SK-N-MC (cell line): ENCODE measurements at regions not wholly inside any gene's neighbourhood (a gene's known extent, or its start where the extent isn't known, plus 50 kb on each side); places are given as distances from the start of the nearest gene placed in this dataset.

Source experiments
- DNase-seq: peaks from one replicate; pipeline ENCODE4 v3.0.0-alpha.2; 2011; ENCODE audit warnings: low read depth, low spot score
- H3K27ac ChIP-seq: fragments of 200-600 bp; sonication (generic); 2 replicates; pipeline ENCODE4 v1.5.1; 2016; ENCODE audit warnings: mixed run types
- H3K36me3 ChIP-seq: fragments of 200-600 bp; sonication (generic); 2 replicates; pipeline ENCODE4 v1.6.1; 2017; ENCODE audit warnings: antibody characterized with exemption, low read length, mixed read lengths; ENCODE audit not compliant: insufficient read depth
- H3K4me3 ChIP-seq: fragments of 200-600 bp; sonication (generic); 2 replicates; pipeline ENCODE4 v1.5.1; 2016
- H3K9ac ChIP-seq: fragments of 200-600 bp; sonication (generic); 2 replicates; pipeline ENCODE4 v1.8.0; 2017; ENCODE audit warnings: mixed run types, mixed read lengths; ENCODE audit not compliant: insufficient read length
- H3K9me3 ChIP-seq: fragments of 200-600 bp; sonication (generic); 2 replicates; pipeline ENCODE4 v1.6.1; 2017; ENCODE audit warnings: low read depth, mild to moderate bottlenecking, antibody characterized with exemption, low read length, moderate library complexity, mixed read lengths
- EZH2 ChIP-seq: fragments of 200-600 bp; sonication (generic); IDR thresholded peaks from one replicate; pipeline ENCODE4 v1.6.1; 2017; ENCODE audit warnings: antibody characterized with exemption
- FOXP2 ChIP-seq: optimal IDR thresholded peaks from 2 replicates; pipeline ENCODE3; 2011; ENCODE audit warnings: mild to moderate bottlenecking, moderate library complexity; ENCODE audit not compliant: insufficient read depth; ENCODE audit errors: extremely low read length, control extremely low read depth
- POLR2AphosphoS5 ChIP-seq: IDR thresholded peaks from 2 replicates; pipeline ENCODE4 v1.6.1; 2012; ENCODE audit warnings: mild to moderate bottlenecking, low read depth, low read length, borderline replicate concordance

- TF ChIP-seq EZH2 (no peak), FOXP2 (no peak), POLR2AphosphoS5 (no peak)
- no peak for DNase-seq
- Histone ChIP-seq H3K9ac (no peak overlapping the region), H3K27ac (no peak overlapping the region), H3K9me3 (no peaks in the 10 kb centered on the region), H3K4me3 (no peak overlapping the region), H3K36me3 (no peaks in the 10 kb centered on the region)
These were observed 127.0 kb upstream of the GATB start for GRCh38 chr4:151887816-151888180.

- Histone ChIP-seq H3K36me3 (no peaks in the 10 kb centered on the region), H3K27ac (no peak overlapping the region), H3K9ac (no peak overlapping the region), H3K4me3 (no peak overlapping the region), H3K9me3 (no peaks in the 10 kb centered on the region)
- no peak for DNase-seq
- TF ChIP-seq EZH2 (no peak), FOXP2 (no peak), POLR2AphosphoS5 (no peak)
These were observed 126.4 kb upstream of the GATB start for GRCh38 chr4:151887031-151887815.

- no peak overlapping the region for H3K9ac ChIP-seq
- no peaks in the 10 kb centered on the region for H3K9me3 ChIP-seq
- no peak overlapping the region for H3K4me3 ChIP-seq
- no peak overlapping the region for H3K27ac ChIP-seq
- no peaks in the 10 kb centered on the region for H3K36me3 ChIP-seq
- DNase-seq = no peak
- TF ChIP-seq POLR2AphosphoS5 (no peak), FOXP2 (no peak), EZH2 (no peak)
These were observed 124.3 kb upstream of the GATB start for GRCh38 chr4:151885123-151885522.

GRCh38 chr4:151883747-151884146, 122.9 kb upstream of the GATB start:
- H3K4me3 ChIP-seq = no peak overlapping the region
- no peaks in the 10 kb centered on the region for H3K9me3 ChIP-seq
- no peaks in the 10 kb centered on the region for H3K36me3 ChIP-seq
- no peak overlapping the region for H3K27ac ChIP-seq
- no peak for DNase-seq
- no peak overlapping the region for H3K9ac ChIP-seq
- no peak for TF ChIP-seq EZH2

- Histone ChIP-seq H3K4me3 (no peak overlapping the region), H3K9me3 (no peaks in the 10 kb centered on the region), H3K36me3 (no peaks in the 10 kb centered on the region), H3K27ac (no peak overlapping the region), H3K9ac (no peak overlapping the region)
- TF ChIP-seq EZH2 (no peak), FOXP2 (no peak), POLR2AphosphoS5 (no peak)
- DNase-seq = no peak
These were observed 121.4 kb upstream of the GATB start for GRCh38 chr4:151882072-151882803.

GRCh38 chr4:151879705-151880445, 119.1 kb upstream of the GATB start:
- Histone ChIP-seq H3K9me3 (no peaks in the 10 kb centered on the region), H3K4me3 (no peak overlapping the region), H3K27ac (no peak overlapping the region), H3K9ac (no peak overlapping the region), H3K36me3 (no peaks in the 10 kb centered on the region)
- DNase-seq = no peak
- TF ChIP-seq EZH2 = no peak

GRCh38 chr4:151876381-151876988, 115.7 kb upstream of the GATB start:
- Histone ChIP-seq H3K9ac (no peak overlapping the region), H3K9me3 (no peaks in the 10 kb centered on the region), H3K36me3 (no peaks in the 10 kb centered on the region), H3K4me3 (no peak overlapping the region), H3K27ac (no peak overlapping the region)
- DNase-seq = no peak
- TF ChIP-seq FOXP2 (no peak), POLR2AphosphoS5 (no peak), EZH2 (no peak)

GRCh38 chr4:151874328-151874727, 113.5 kb upstream of the GATB start:
- H3K4me3 ChIP-seq = no peak overlapping the region
- TF ChIP-seq FOXP2 (no peak), EZH2 (no peak), POLR2AphosphoS5 (no peak)
- H3K36me3 ChIP-seq = no peaks in the 10 kb centered on the region
- H3K9ac ChIP-seq = no peak overlapping the region
- no peak overlapping the region for H3K27ac ChIP-seq
- H3K9me3 ChIP-seq = no peaks in the 10 kb centered on the region
- DNase-seq = no peak

- Histone ChIP-seq H3K36me3 (no peaks in the 10 kb centered on the region), H3K4me3 (no peak overlapping the region), H3K9me3 (no peaks in the 10 kb centered on the region), H3K9ac (no peak overlapping the region), H3K27ac (no peak overlapping the region)
- no peak for DNase-seq
- no peak for TF ChIP-seq POLR2AphosphoS5
- TF ChIP-seq EZH2 = no peak
- TF ChIP-seq FOXP2 = no peak
These were observed 105.7 kb upstream of the GATB start for GRCh38 chr4:151866592-151866918.
